Uterus (tissue), 3 donors: ENCODE measurements at regions not wholly inside any gene's neighbourhood (a gene's known extent, or its start where the extent isn't known, plus 50 kb on each side); places are given as distances from the start of the nearest gene placed in this dataset.

Experiments used
- DNase-seq, 2 donors: peaks; one replicate each; pipeline ENCODE4 v3.0.0-alpha.2; 2019 to 2020
- H3K27ac ChIP-seq, 2 donors: fragments of 200-600 bp; sonication (generic); 1 replicate in 1 of 2; 2 replicates in 1 of 2; pipeline ENCODE4 v1.5.1; 2016 to 2018
- H3K27me3 ChIP-seq, 2 donors: fragments of 200-600 bp; sonication (generic); one replicate each; pipeline ENCODE4 v1.5.1; 2018 to 2019; ENCODE audit warnings: control low read depth in 1 of 2
- H3K36me3 ChIP-seq, 2 donors: fragments of 200-600 bp; sonication (generic); one replicate each; pipeline ENCODE4 v1.5.1; 2019; ENCODE audit warnings: control low read depth in 1 of 2
- H3K4me1 ChIP-seq, 2 donors: fragments of 200-600 bp; sonication (generic); one replicate each; pipeline ENCODE4 v1.5.1; 2018 to 2019; ENCODE audit warnings: control low read depth in 1 of 2
- H3K4me3 ChIP-seq, 2 donors: fragments of 200-600 bp; sonication (generic); 1 replicate in 1 of 2; 2 replicates in 1 of 2; pipeline ENCODE4 v1.5.1; 2018 to 2019; ENCODE audit warnings: mild to moderate bottlenecking in 1 of 2
- H3K9me3 ChIP-seq, 2 donors: fragments of 200-600 bp; sonication (generic); one replicate each; pipeline ENCODE4 v1.5.1; 2019; ENCODE audit warnings: control low read depth in 1 of 2
- CTCF ChIP-seq, 4 experiments: fragments of 200-600 bp in 2 of 4; fragments of 450-650 bp in 2 of 4; sonication (generic) in 2 of 4; IDR thresholded peaks; one replicate each; pipeline ENCODE4 v1.5.1; 2016 to 2019; ENCODE audit warnings: antibody characterized with exemption in 4 of 4, mild to moderate bottlenecking in 2 of 4, moderate library complexity in 1 of 4
- POLR2A ChIP-seq, 2 donors: fragments of 450-650 bp; IDR thresholded peaks; one replicate each; pipeline ENCODE4 v1.6.1; 2016; ENCODE audit warnings: antibody characterized with exemption in 2 of 2, mild to moderate bottlenecking in 1 of 2, moderate library complexity in 1 of 2
- intact Hi-C: fragments of 100-400 bp; cut with DNase I; formaldehyde crosslinking; loops from one replicate; pipeline ENCODE4 v1.15.1; 2023; ENCODE audit warnings: low total_unique reads
- donor health status: DM: yes; HTN: yes; CAD: no.

GRCh38 chr5:174514325-174514724 lies 210.1 kb upstream of the MSX2 start:
- H3K27me3 ChIP-seq: no peaks in the 10 kb centered on the region
- no peak for TF ChIP-seq POLR2A (IDR thresholded peaks at IDR 0.05)
- no peak for TF ChIP-seq CTCF (IDR thresholded peaks at IDR 0.05)
- no peaks in the 10 kb centered on the region for H3K9me3 ChIP-seq
- H3K4me1 ChIP-seq: no peaks in the 10 kb centered on the region
- no peaks in the 10 kb centered on the region for H3K36me3 ChIP-seq
- H3K27ac ChIP-seq: no peak overlapping the region
- H3K4me3 ChIP-seq: no peak overlapping the region
- DNase-seq: no peak
- intact Hi-C loops: no loop called here

GRCh38 chr5:174514983-174515394 lies 209.4 kb upstream of the MSX2 start:
- H3K9me3 ChIP-seq: no peaks in the 10 kb centered on the region
- no peaks in the 10 kb centered on the region for H3K4me1 ChIP-seq
- TF ChIP-seq POLR2A (IDR thresholded peaks at IDR 0.05): no peak
- no peak for TF ChIP-seq CTCF (IDR thresholded peaks at IDR 0.05)
- no peak for DNase-seq
- H3K36me3 ChIP-seq: no peaks in the 10 kb centered on the region
- no peaks in the 10 kb centered on the region for H3K27me3 ChIP-seq
- intact Hi-C loops: no loop called here
- H3K27ac ChIP-seq: no peak overlapping the region
- H3K4me3 ChIP-seq: no peak overlapping the region

- H3K4me1 ChIP-seq: no peaks in the 10 kb centered on the region
- DNase-seq: no peak
- TF ChIP-seq POLR2A (IDR thresholded peaks at IDR 0.05): no peak
- TF ChIP-seq CTCF (IDR thresholded peaks at IDR 0.05): no peak
- intact Hi-C loops: no loop called here
- no peaks in the 10 kb centered on the region for H3K27me3 ChIP-seq
- H3K4me3 ChIP-seq: no peak overlapping the region
- no peak overlapping the region for H3K27ac ChIP-seq
- no peaks in the 10 kb centered on the region for H3K36me3 ChIP-seq
- no peaks in the 10 kb centered on the region for H3K9me3 ChIP-seq
Observed at GRCh38 chr5:174516741-174517140, 207.6 kb upstream of the MSX2 start.

- Histone ChIP-seq H3K27me3 (no peaks in the 10 kb centered on the region), H3K9me3 (no peaks in the 10 kb centered on the region), H3K4me3 (no peak overlapping the region), H3K27ac (no peak overlapping the region), H3K36me3 (no peaks in the 10 kb centered on the region), H3K4me1 (no peaks in the 10 kb centered on the region)
- intact Hi-C loops: no loop called here
- no peak for DNase-seq
- no peak for TF ChIP-seq CTCF (IDR thresholded peaks at IDR 0.05)
- no peak for TF ChIP-seq POLR2A (IDR thresholded peaks at IDR 0.05)
Observed at GRCh38 chr5:174518512-174518911, 205.9 kb upstream of the MSX2 start.

GRCh38 chr5:174520420-174521396 lies 203.7 kb upstream of the MSX2 start:
- Histone ChIP-seq H3K27ac (no peak overlapping the region), H3K36me3 (no peaks in the 10 kb centered on the region), H3K9me3 (no peaks in the 10 kb centered on the region), H3K27me3 (no peaks in the 10 kb centered on the region), H3K4me1 (no peaks in the 10 kb centered on the region), H3K4me3 (no peak overlapping the region)
- no peak for DNase-seq
- intact Hi-C loops: no loop called here
- TF ChIP-seq CTCF (IDR thresholded peaks at IDR 0.05): no peak
- TF ChIP-seq POLR2A (IDR thresholded peaks at IDR 0.05): no peak
